ENCODE measurements at regions not wholly inside any gene's neighbourhood (a gene's known extent, or its start where the extent isn't known, plus 50 kb on each side); places are given as distances from the start of the nearest gene placed in this dataset.

- TF ChIP-seq SREBF2 (IDR thresholded peaks at IDR 0.05) (no peak), POLR2A (IDR thresholded peaks at IDR 0.05; ENCODE audit: low read length) (no peak), ELK1 (IDR thresholded peaks at IDR 0.05; ENCODE audit: low read depth, low read length) (no peak), KDM1A (IDR thresholded peaks at IDR 0.05; ENCODE audit: low read depth) (no peak), SMC3 (IDR thresholded peaks at IDR 0.05) (no peak), ZFP36 (IDR thresholded peaks at IDR 0.05; ENCODE audit: borderline replicate concordance, partially characterized antibody) (no peak), HOXA7 (CRISPR knock-in tag; IDR thresholded peaks at IDR 0.05) (no peak), REST (IDR thresholded peaks at IDR 0.05) (no peak), MYC (IDR thresholded peaks at IDR 0.05; ENCODE audit: borderline replicate concordance, low read length) (no peak), FOSL2 (IDR thresholded peaks at IDR 0.05) (no peak), FOSL2 (CRISPR knock-in tag; IDR thresholded peaks at IDR 0.05) (no peak), EP300 (IDR thresholded peaks at IDR 0.05) (no peak), JUNB (IDR thresholded peaks at IDR 0.05) (no peak)
- TF ChIP-seq, protein P1, sequence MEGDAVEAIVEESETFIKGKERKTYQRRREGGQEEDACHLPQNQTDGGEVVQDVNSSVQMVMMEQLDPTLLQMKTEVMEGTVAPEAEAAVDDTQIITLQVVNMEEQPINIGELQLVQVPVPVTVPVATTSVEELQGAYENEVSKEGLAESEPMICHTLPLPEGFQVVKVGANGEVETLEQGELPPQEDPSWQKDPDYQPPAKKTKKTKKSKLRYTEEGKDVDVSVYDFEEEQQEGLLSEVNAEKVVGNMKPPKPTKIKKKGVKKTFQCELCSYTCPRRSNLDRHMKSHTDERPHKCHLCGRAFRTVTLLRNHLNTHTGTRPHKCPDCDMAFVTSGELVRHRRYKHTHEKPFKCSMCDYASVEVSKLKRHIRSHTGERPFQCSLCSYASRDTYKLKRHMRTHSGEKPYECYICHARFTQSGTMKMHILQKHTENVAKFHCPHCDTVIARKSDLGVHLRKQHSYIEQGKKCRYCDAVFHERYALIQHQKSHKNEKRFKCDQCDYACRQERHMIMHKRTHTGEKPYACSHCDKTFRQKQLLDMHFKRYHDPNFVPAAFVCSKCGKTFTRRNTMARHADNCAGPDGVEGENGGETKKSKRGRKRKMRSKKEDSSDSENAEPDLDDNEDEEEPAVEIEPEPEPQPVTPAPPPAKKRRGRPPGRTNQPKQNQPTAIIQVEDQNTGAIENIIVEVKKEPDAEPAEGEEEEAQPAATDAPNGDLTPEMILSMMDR (IDR thresholded peaks at IDR 0.05), result no peak
- TF ChIP-seq, protein P2, sequence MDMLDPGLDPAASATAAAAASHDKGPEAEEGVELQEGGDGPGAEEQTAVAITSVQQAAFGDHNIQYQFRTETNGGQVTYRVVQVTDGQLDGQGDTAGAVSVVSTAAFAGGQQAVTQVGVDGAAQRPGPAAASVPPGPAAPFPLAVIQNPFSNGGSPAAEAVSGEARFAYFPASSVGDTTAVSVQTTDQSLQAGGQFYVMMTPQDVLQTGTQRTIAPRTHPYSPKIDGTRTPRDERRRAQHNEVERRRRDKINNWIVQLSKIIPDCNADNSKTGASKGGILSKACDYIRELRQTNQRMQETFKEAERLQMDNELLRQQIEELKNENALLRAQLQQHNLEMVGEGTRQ (IDR thresholded peaks at IDR 0.05), result no peak
Measured at GRCh38 chr20:24851346-24852019, 97.6 kb upstream of the CST7 start.

Data from A549 (cell line).